Neutrophil (primary cell): ENCODE measurements at regions not wholly inside any gene's neighbourhood (a gene's known extent, or its start where the extent isn't known, plus 50 kb on each side); places are given as distances from the start of the nearest gene placed in this dataset.

Source experiments
- H3K27ac ChIP-seq: fragments of 200-600 bp; sonication (generic); 2 replicates; pipeline ENCODE4 v1.5.1; 2016; ENCODE audit warnings: mild to moderate bottlenecking, moderate library complexity
- H3K27me3 ChIP-seq: fragments of 200-600 bp; sonication (generic); 2 replicates; pipeline ENCODE4 v1.6.0; 2016; ENCODE audit warnings: mild to moderate bottlenecking
- H3K36me3 ChIP-seq: fragments of 200-600 bp; sonication (generic); 2 replicates; pipeline ENCODE4 v1.5.1; 2017
- H3K4me1 ChIP-seq, 2 experiments: fragments of 200-600 bp in 1 of 2; sonication (generic) in 1 of 2; 1 replicate in 1 of 2; 2 replicates in 1 of 2; pipeline versions ENCODE4 v1.5.1 to v1.6.1; 2013 to 2016; ENCODE audit warnings: low read depth in 1 of 2, low read length in 1 of 2, mild to moderate bottlenecking in 1 of 2, moderate library complexity in 1 of 2; ENCODE audit not compliant: control insufficient read depth in 1 of 2, insufficient read depth in 1 of 2
- H3K4me3 ChIP-seq, 2 experiments: fragments of 200-600 bp in 1 of 2; sonication (generic) in 1 of 2; 1 replicate in 1 of 2; 2 replicates in 1 of 2; pipeline ENCODE4 v1.5.1; 2013 to 2016; ENCODE audit warnings: low read depth in 1 of 2, low read length in 1 of 2, mild to moderate bottlenecking in 1 of 2, moderate library complexity in 1 of 2
- H3K9me3 ChIP-seq: fragments of 200-600 bp; sonication (generic); 2 replicates; pipeline ENCODE4 v1.5.1; 2016
- TF ChIP-seq, protein P1 (sequence below): fragments of 200-600 bp; sonication (generic); IDR thresholded peaks from 2 replicates; pipeline ENCODE4 v1.5.1; 2016; ENCODE audit warnings: antibody characterized with exemption

DNA sequence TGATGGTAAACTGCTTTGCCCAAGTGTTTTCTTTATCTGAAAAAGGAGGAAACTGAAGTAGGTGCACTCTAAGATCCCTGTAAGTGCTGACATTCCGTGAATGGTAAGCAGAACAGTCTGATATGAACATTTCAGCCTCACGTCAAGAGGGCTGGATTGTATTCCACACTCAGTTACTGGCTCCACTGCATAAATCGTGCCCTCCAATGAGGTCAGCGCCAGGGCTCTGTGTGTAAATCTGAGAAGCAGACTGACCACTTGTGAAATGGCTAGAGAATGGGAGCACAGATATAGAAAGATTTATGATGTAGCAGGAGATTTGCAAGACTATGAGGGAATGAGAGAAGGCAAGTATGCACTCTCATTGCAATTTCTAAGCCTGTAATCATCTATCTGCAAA, 153.0 kb downstream of the ICOS start:
- Histone ChIP-seq H3K4me1 (no peaks in the 10 kb centered on the region), H3K9me3 (no peaks in the 10 kb centered on the region), H3K27ac (no peak overlapping the region), H3K4me3 (no peak overlapping the region), H3K27me3 (no peaks in the 10 kb centered on the region), H3K36me3 (no peaks in the 10 kb centered on the region)
- TF ChIP-seq, protein P1, sequence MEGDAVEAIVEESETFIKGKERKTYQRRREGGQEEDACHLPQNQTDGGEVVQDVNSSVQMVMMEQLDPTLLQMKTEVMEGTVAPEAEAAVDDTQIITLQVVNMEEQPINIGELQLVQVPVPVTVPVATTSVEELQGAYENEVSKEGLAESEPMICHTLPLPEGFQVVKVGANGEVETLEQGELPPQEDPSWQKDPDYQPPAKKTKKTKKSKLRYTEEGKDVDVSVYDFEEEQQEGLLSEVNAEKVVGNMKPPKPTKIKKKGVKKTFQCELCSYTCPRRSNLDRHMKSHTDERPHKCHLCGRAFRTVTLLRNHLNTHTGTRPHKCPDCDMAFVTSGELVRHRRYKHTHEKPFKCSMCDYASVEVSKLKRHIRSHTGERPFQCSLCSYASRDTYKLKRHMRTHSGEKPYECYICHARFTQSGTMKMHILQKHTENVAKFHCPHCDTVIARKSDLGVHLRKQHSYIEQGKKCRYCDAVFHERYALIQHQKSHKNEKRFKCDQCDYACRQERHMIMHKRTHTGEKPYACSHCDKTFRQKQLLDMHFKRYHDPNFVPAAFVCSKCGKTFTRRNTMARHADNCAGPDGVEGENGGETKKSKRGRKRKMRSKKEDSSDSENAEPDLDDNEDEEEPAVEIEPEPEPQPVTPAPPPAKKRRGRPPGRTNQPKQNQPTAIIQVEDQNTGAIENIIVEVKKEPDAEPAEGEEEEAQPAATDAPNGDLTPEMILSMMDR = no peak

DNA sequence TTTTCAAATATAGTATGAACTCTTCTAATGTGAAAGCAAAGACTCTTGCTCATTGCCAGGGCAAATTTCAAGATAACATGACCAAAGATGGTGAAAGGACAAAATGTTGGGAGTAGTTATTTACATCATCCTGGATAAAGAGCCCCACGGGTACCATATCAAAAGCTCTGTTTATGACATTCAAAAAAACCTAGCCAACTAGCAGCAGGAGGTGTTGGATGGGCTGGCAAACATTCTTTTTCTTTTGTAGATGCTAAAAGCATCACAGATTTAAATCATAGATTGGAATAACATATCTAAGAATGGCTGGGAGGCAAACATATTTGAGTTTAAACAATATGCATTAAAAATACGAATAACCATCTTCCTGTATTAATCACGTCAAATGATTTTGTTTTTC, 153.5 kb downstream of the ICOS start:
- H3K9me3 ChIP-seq = no peaks in the 10 kb centered on the region
- H3K27ac ChIP-seq = no peak overlapping the region
- H3K4me1 ChIP-seq = no peaks in the 10 kb centered on the region
- TF ChIP-seq, protein P1 = no peak
- no peaks in the 10 kb centered on the region for H3K27me3 ChIP-seq
- H3K36me3 ChIP-seq = no peaks in the 10 kb centered on the region
- no peak overlapping the region for H3K4me3 ChIP-seq

DNA sequence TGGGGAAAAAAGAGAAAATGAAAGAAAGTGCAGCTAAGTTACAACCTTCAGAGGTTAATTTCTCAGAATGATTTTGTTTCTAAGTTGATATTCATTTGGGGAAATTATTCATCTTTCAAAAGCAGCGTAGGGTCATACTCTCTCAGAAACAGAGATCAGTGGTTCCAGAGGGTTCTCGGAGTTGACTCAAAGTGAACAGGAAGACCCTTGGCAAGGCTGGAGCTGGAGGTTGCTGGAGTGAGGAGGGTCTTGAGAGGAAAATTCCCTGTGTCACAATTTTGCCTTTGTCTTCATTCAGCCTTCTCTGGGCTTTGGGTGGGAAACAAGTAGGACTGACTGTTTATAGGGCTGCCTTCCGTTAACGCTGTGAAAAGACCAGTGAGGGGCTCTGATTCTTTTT, 168.2 kb downstream of the ICOS start:
- Histone ChIP-seq H3K27ac (no peak overlapping the region), H3K4me1 (no peaks in the 10 kb centered on the region)
- TF ChIP-seq, protein P1 = no peak

GRCh38 chr2:204108330-204108751, 171.8 kb downstream of the ICOS start:
- Histone ChIP-seq H3K27me3 (peaks cover 27% of the 10 kb centered on the region), H3K4me3 (no peak overlapping the region), H3K36me3 (no peaks in the 10 kb centered on the region), H3K9me3 (no peaks in the 10 kb centered on the region), H3K4me1 (no peaks in the 10 kb centered on the region), H3K27ac (no peak overlapping the region)
- TF ChIP-seq, protein P1 = no peak

More for the DNA sequence above, 168.2 kb downstream of the ICOS start:
- H3K36me3 ChIP-seq = no peaks in the 10 kb centered on the region
- H3K9me3 ChIP-seq = no peaks in the 10 kb centered on the region
- H3K27me3 ChIP-seq = peaks cover 13% of the 10 kb centered on the region
- H3K4me3 ChIP-seq = no peak overlapping the region

- H3K4me1 ChIP-seq = no peaks in the 10 kb centered on the region
- no peak overlapping the region for H3K4me3 ChIP-seq
- H3K27ac ChIP-seq = no peak overlapping the region
- TF ChIP-seq, protein P1 = no peak
- no peaks in the 10 kb centered on the region for H3K36me3 ChIP-seq
- H3K9me3 ChIP-seq = no peaks in the 10 kb centered on the region
- peaks cover 27% of the 10 kb centered on the region for H3K27me3 ChIP-seq
These were observed 172.3 kb downstream of the ICOS start for GRCh38 chr2:204108781-204109295.

DNA sequence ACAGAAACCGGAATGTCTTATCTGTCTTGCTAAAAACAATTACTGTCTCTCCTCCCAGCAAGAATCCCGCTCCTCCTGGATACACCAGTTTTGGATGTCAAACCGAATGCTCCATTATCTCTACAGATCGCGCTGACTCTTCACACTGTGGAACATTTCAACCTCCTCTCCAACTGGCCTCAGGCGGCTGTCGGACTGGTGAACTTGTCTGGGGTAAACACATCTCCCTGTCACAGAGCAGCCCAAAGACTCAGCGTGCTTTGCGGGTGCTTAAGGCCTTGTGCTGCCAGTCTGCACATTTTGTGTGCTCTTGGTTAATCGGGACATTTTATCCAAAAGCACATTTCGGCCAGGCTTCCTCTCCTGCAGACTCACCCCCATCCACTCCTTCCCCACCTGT, 173.1 kb downstream of the ICOS start:
- H3K4me1 ChIP-seq = no peaks in the 10 kb centered on the region
- no peaks in the 10 kb centered on the region for H3K36me3 ChIP-seq
- no peak overlapping the region for H3K4me3 ChIP-seq

More for the DNA sequence above, 173.1 kb downstream of the ICOS start:
- no peak overlapping the region for H3K27ac ChIP-seq
- TF ChIP-seq, protein P1 = no peak
- H3K9me3 ChIP-seq = no peaks in the 10 kb centered on the region
- peaks cover 27% of the 10 kb centered on the region for H3K27me3 ChIP-seq
